Common myeloid progenitor, CD34-positive (primary cell): ENCODE measurements at regions not wholly inside any gene's neighbourhood (a gene's known extent, or its start where the extent isn't known, plus 50 kb on each side); places are given as distances from the start of the nearest gene placed in this dataset.

Experiments used
- CTCF ChIA-PET: fragments of 350-600 bp; sonication (Branson Sonifier 250); formaldehyde crosslinking; loops from one replicate; lab custom pipeline; 2021; ENCODE audit warnings: antibody characterized with exemption; lab: Charles Lee
- POLR2A ChIA-PET: fragments of 350-600 bp; sonication (Branson Sonifier 250); formaldehyde crosslinking; loops from one replicate; lab custom pipeline; 2021; ENCODE audit warnings: antibody characterized with exemption; lab: Charles Lee
- DNase-seq, 3 donors: peaks; one replicate each; pipeline versions ENCODE4 v3.0.0 to v3.0.0-alpha.2; 2013
- H3K27ac ChIP-seq, 2 experiments: 1 replicate in 1 of 2; 2 replicates in 1 of 2; pipeline ENCODE4 v1.7.0; 2013; ENCODE audit warnings: inconsistent platforms in 2 of 2, low read length in 2 of 2, mild to moderate bottlenecking in 2 of 2, low read depth in 1 of 2, moderate library complexity in 1 of 2; ENCODE audit not compliant: severe bottlenecking in 2 of 2, insufficient read depth in 1 of 2, poor library complexity in 1 of 2
- H3K27me3 ChIP-seq, 5 experiments: replicated peaks in 2 of 5; 1 replicate in 3 of 5; 2 replicates in 2 of 5; pipeline versions ENCODE4 v1.6.1 to v1.7.0; 2013; ENCODE audit warnings: low read length in 4 of 5, mild to moderate bottlenecking in 2 of 5, moderate library complexity in 2 of 5, inconsistent platforms in 1 of 5; ENCODE audit not compliant: insufficient read depth in 5 of 5, control insufficient read depth in 4 of 5
- H3K36me3 ChIP-seq, 4 experiments: 1 replicate in 2 of 4; 2 replicates in 2 of 4; pipeline versions ENCODE4 v1.6.1 to v1.7.0; 2013; ENCODE audit warnings: low read length in 3 of 4, control low read depth in 1 of 4, mild to moderate bottlenecking in 1 of 4; ENCODE audit not compliant: control insufficient read depth in 4 of 4, insufficient read depth in 4 of 4
- H3K4me1 ChIP-seq, 4 experiments: 1 replicate in 3 of 4; 2 replicates in 1 of 4; pipeline versions ENCODE4 v1.6.1 to v1.7.1; 2013; ENCODE audit warnings: low read length in 3 of 4, mild to moderate bottlenecking in 3 of 4, control low read depth in 1 of 4, inconsistent platforms in 1 of 4, moderate library complexity in 1 of 4; ENCODE audit not compliant: control insufficient read depth in 4 of 4, insufficient read depth in 4 of 4; ENCODE audit errors: control extremely low read depth in 1 of 4
- H3K4me3 ChIP-seq, 7 experiments: 1 replicate in 4 of 7; 2 replicates in 3 of 7; pipeline versions ENCODE4 v1.5.1 to v1.7.0; 2013; ENCODE audit warnings: mild to moderate bottlenecking in 7 of 7, low read length in 6 of 7, moderate library complexity in 6 of 7, inconsistent platforms in 2 of 7, low read depth in 2 of 7, control low read depth in 1 of 7; ENCODE audit not compliant: insufficient read depth in 4 of 7, control insufficient read depth in 1 of 7; ENCODE audit errors: extremely low read depth in 1 of 7
- H3K9me3 ChIP-seq, 5 experiments: 1 replicate in 4 of 5; 2 replicates in 1 of 5; pipeline versions ENCODE4 v1.6.1 to v1.7.1; 2013; ENCODE audit warnings: low read length in 4 of 5, mild to moderate bottlenecking in 2 of 5, inconsistent platforms in 1 of 5, low read depth in 1 of 5, moderate library complexity in 1 of 5; ENCODE audit not compliant: control insufficient read depth in 4 of 5, insufficient read depth in 2 of 5; ENCODE audit errors: control extremely low read depth in 1 of 5
- WGBS: methylation state at CpG from one replicate; pipeline ENCODE4 v1.1.5; 2013; ENCODE audit not compliant: insufficient coverage; 5-methylcytosine and 5-hydroxymethylcytosine counted together

GRCh38 chr13:30849611-30850010 is 56.5 kb upstream of the MEDAG start:
- CTCF ChIA-PET, result interaction anchor here (0.6 to 1.8 kb wide), 2 partner anchors 9 to 17 kb away, joined by 3 to 9 read pairs; no protein-coding TSS in a partner anchor
- peaks cover 0 to 9% (median 6%) of the 10 kb centered on the region in 5 experiments for H3K9me3 ChIP-seq
- peaks cover 0 to 12% (median 5%) of the 10 kb centered on the region in 5 experiments for H3K27me3 ChIP-seq
- no peak overlapping the region for H3K27ac ChIP-seq
- no peaks in the 10 kb centered on the region for H3K36me3 ChIP-seq
- peaks cover 0 to 4% (median under 1%) of the 10 kb centered on the region in 4 experiments for H3K4me1 ChIP-seq
- POLR2A ChIA-PET, result no interaction called here
- 100% methylated on average over 3 of the region's 4 CpGs for WGBS
- no peak overlapping the region for H3K4me3 ChIP-seq
- no peak for DNase-seq

DNA sequence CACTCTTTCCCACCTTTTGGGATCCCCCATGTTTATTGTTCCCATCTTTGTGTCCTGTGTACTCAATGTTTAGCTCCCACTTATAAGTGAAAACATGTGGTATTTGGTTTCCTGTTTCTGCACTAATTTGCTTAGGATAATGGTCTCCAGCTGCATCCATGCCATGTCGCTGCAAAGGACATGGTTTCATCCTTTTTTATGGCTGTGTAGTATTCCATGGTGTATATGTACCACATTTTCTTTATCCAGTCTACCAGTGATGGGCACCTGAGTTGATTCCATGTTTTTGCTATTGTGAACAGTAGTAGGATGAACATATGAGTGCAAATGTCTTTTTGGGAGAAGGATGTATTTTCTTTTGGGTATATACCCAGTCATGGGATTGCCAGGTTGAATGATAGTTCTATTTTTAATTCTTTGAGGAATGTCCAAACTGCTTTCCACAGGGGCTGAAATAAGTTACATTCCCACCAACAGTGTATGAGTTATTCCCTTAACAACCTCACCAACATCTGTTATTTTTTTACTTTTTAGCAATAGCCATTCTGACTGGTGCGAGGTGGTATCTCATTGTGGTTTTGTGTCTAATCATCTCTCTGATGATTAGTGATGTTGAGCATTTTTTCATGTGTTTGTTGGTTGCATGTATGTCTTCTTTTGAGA is 55.7 kb upstream of the MEDAG start:
- H3K4me3 ChIP-seq, result no peak overlapping the region
- H3K9me3 ChIP-seq, result peaks cover 0 to 9% (median 6%) of the 10 kb centered on the region in 5 experiments
- H3K36me3 ChIP-seq, result no peaks in the 10 kb centered on the region
- ChIA-PET CTCF (interaction anchor here (0.6 to 1.8 kb wide), 2 partner anchors 8 to 16 kb away, joined by 3 to 9 read pairs; no protein-coding TSS in a partner anchor), POLR2A (no interaction called here)
- no CpG with 5 or more reads among the region's 2 CpGs for WGBS
- no peak overlapping the region for H3K27ac ChIP-seq
- peaks cover 0 to 12% (median 5%) of the 10 kb centered on the region in 5 experiments for H3K27me3 ChIP-seq
- H3K4me1 ChIP-seq, result peaks cover 0 to 4% (median under 1%) of the 10 kb centered on the region in 4 experiments
- DNase-seq, result no peak

DNA sequence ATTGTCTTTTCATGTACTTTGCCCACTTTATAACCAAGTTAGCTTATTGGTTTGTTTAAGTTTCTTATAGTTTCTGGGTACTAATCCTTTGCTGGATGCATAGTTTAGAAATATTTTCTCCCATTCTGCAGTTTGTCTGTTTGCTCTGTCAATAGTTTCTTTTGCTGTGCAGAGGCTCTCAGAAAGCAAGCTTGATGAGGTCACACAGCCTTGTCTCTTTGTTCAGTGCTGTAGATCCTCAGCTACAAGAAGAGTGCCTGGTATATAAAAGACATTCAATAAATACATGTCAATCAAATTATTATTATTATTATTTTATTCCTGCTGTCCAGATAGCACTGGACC is 55.2 kb upstream of the MEDAG start:
- H3K27me3 ChIP-seq, result peaks cover 0 to 13% (median 5%) of the 10 kb centered on the region in 5 experiments
- DNase-seq, result no peak
- no peaks in the 10 kb centered on the region for H3K4me1 ChIP-seq
- no peak overlapping the region for H3K4me3 ChIP-seq
- POLR2A ChIA-PET, result no interaction called here
- CTCF ChIA-PET, result no interaction called here
- no peaks in the 10 kb centered on the region for H3K36me3 ChIP-seq
- H3K27ac ChIP-seq, result no peak overlapping the region
- peaks cover 0 to 9% (median 6%) of the 10 kb centered on the region in 5 experiments for H3K9me3 ChIP-seq

DNA sequence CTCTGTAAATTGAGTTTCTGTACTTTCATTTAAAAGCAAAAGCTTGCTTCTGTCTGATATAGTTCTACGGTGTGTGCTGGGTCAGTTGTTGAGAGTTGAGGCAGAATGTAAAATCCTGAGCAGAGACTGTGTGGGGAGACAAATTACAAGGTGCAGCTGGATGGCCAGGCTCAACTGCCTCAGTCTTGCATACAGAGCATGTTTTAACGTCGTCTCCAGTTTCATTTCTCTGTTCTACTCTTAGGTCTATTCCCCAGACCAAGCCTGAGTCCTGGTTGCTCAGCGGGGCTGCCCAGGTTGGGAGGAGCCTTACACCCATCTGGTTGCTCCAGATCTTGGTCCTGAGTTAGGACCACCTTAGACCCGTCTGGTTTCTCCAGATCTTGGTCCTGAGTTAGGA is 54.4 kb upstream of the MEDAG start:
- H3K27ac ChIP-seq, result no peak overlapping the region
- CTCF ChIA-PET, result no interaction called here
- H3K36me3 ChIP-seq, result no peaks in the 10 kb centered on the region
- POLR2A ChIA-PET, result no interaction called here
- no peak overlapping the region for H3K4me3 ChIP-seq
- H3K4me1 ChIP-seq, result no peaks in the 10 kb centered on the region
- 88% methylated on average over 3 of the region's 5 CpGs for WGBS
- peaks cover 0 to 6% (median 3%) of the 10 kb centered on the region in 5 experiments for H3K9me3 ChIP-seq
- peaks cover 0 to 17% (median 4%) of the 10 kb centered on the region in 5 experiments for H3K27me3 ChIP-seq
- no peak for DNase-seq

GRCh38 chr13:30855569-30855968 is 50.5 kb upstream of the MEDAG start:
- DNase-seq, result no peak
- Histone ChIP-seq H3K4me3 (no peak overlapping the region), H3K27ac (no peak overlapping the region), H3K36me3 (no peaks in the 10 kb centered on the region), H3K27me3 (peaks cover 0 to 9% (median 0%) of the 10 kb centered on the region in 5 experiments), H3K4me1 (no peaks in the 10 kb centered on the region), H3K9me3 (peaks cover 0 to 9% (median 4%) of the 10 kb centered on the region in 5 experiments)
- WGBS, result 100% methylated on average over 3 of the region's 3 CpGs
- POLR2A ChIA-PET, result no interaction called here
- CTCF ChIA-PET, result interaction anchor here (1.9 to 5.4 kb wide), 2 partner anchors 11 to 36 kb away, joined by 4 to 31 read pairs; no protein-coding TSS in a partner anchor

GRCh38 chr13:30856005-30856790 is 49.9 kb upstream of the MEDAG start:
- no peak for DNase-seq
- H3K27ac ChIP-seq, result no peak overlapping the region
- H3K4me1 ChIP-seq, result no peaks in the 10 kb centered on the region
- POLR2A ChIA-PET, result no interaction called here
- H3K27me3 ChIP-seq, result peaks cover 0 to 9% (median 0%) of the 10 kb centered on the region in 5 experiments
- CTCF ChIA-PET, result interaction anchor here (0.9 to 5.4 kb wide), 4 partner anchors 10 to 53 kb away, joined by 3 to 31 read pairs (median 4); no protein-coding TSS in a partner anchor
- H3K36me3 ChIP-seq, result no peaks in the 10 kb centered on the region
- H3K4me3 ChIP-seq, result no peak overlapping the region
- H3K9me3 ChIP-seq, result peaks cover 0 to 9% (median 4%) of the 10 kb centered on the region in 5 experiments
- 96% methylated on average over 9 of the region's 9 CpGs for WGBS
